WTC11 (cell line): ENCODE measurements at regions not wholly inside any gene's neighbourhood (a gene's known extent, or its start where the extent isn't known, plus 50 kb on each side); places are given as distances from the start of the nearest gene placed in this dataset.

Source experiments
- ATAC-seq: fragments of 200-7000 bp; cut with Tn5 transposase; 2 replicates; pipeline ENCODE4 v1.10.0; 2021; ENCODE audit warnings: mild to moderate bottlenecking, moderate library complexity
- CTCF ChIA-PET: fragments of 300-600 bp; sonication (Branson Sonifier 250); formaldehyde crosslinking; loops from one replicate; lab custom pipeline; 2021; ENCODE audit warnings: antibody characterized with exemption; lab: Charles Lee
- POLR2A ChIA-PET: fragments of 350-600 bp; sonication (Branson Sonifier 250); formaldehyde crosslinking; loops from one replicate; lab custom pipeline; 2021; ENCODE audit warnings: antibody characterized with exemption; lab: Charles Lee
- DNase-seq: peaks from one replicate; pipeline ENCODE4 v3.0.0; 2021; ENCODE audit warnings: low spot score
- H3K27ac Mint-ChIP-seq: 2 replicates; pipeline ENCODE4 v1.8.0; 2021; ENCODE audit warnings: mixed read lengths
- H3K27me3 Mint-ChIP-seq: 2 replicates; pipeline ENCODE4 v1.8.0; 2021; ENCODE audit warnings: low read depth, mild to moderate bottlenecking, moderate library complexity, mixed read lengths
- H3K36me3 Mint-ChIP-seq: 2 replicates; pipeline ENCODE4 v1.8.0; 2021; ENCODE audit warnings: mixed read lengths
- H3K4me1 Mint-ChIP-seq: 2 replicates; pipeline ENCODE4 v1.8.0; 2022; ENCODE audit warnings: mixed read lengths
- H3K4me3 Mint-ChIP-seq: 2 replicates; pipeline ENCODE4 v1.8.0; 2021; ENCODE audit warnings: mild to moderate bottlenecking, moderate library complexity, mixed read lengths
- H3K9me3 Mint-ChIP-seq: 2 replicates; pipeline ENCODE4 v1.8.0; 2021; ENCODE audit warnings: mixed read lengths
- AFF4 ChIP-seq: sonication (generic); formaldehyde crosslinking; IDR thresholded peaks from 2 replicates; pipeline ENCODE4 v1.8.1; 2023; ENCODE audit warnings: mild to moderate bottlenecking, missing genetic modification reagents, borderline replicate concordance
- ATF3 ChIP-seq: sonication (generic); formaldehyde crosslinking; conservative IDR thresholded peaks from 2 replicates; pipeline ENCODE4 v1.8.1; 2022; ENCODE audit warnings: mild to moderate bottlenecking, missing genetic modification reagents
- CDX4 ChIP-seq: fragments of 250-450 bp; sonication (Bioruptor Pico); IDR thresholded peaks from 2 replicates; pipeline ENCODE4 v1.9.0; 2021; ENCODE audit warnings: moderate library complexity, mild to moderate bottlenecking, inconsistent platforms, borderline replicate concordance
- ELF4 ChIP-seq: sonication (generic); formaldehyde crosslinking; IDR thresholded peaks from 2 replicates; pipeline ENCODE4 v1.8.1; 2022; ENCODE audit warnings: low read depth, mild to moderate bottlenecking, moderate library complexity, missing genetic modification reagents
- ESRRA ChIP-seq: sonication (generic); formaldehyde crosslinking; IDR thresholded peaks from 2 replicates; pipeline ENCODE4 v1.8.1; 2022; ENCODE audit warnings: mild to moderate bottlenecking, missing genetic modification reagents, borderline replicate concordance
- GRHL2 ChIP-seq: fragments of 250-450 bp; sonication (Bioruptor Pico); IDR thresholded peaks from 2 replicates; pipeline ENCODE4 v1.8.0; 2022; ENCODE audit warnings: mild to moderate bottlenecking, moderate library complexity; ENCODE audit not compliant: insufficient replicate concordance, severe bottlenecking
- NFATC4 ChIP-seq: fragments of 250-450 bp; sonication (Bioruptor Pico); IDR thresholded peaks from 2 replicates; pipeline ENCODE4 v1.9.0; 2021; ENCODE audit warnings: mild to moderate bottlenecking
- OVOL2 ChIP-seq: fragments of 250-450 bp; sonication (Bioruptor Pico); IDR thresholded peaks from 2 replicates; pipeline ENCODE4 v1.9.0; 2021; ENCODE audit warnings: mild to moderate bottlenecking, borderline replicate concordance
- PRDM15 ChIP-seq: sonication (generic); formaldehyde crosslinking; IDR thresholded peaks from 2 replicates; pipeline ENCODE4 v1.8.0; 2022; ENCODE audit warnings: missing genetic modification reagents
- USF1 ChIP-seq: sonication (generic); formaldehyde crosslinking; IDR thresholded peaks from 2 replicates; pipeline ENCODE4 v1.8.0; 2022; ENCODE audit warnings: mild to moderate bottlenecking, missing genetic modification reagents
- ZNF317 ChIP-seq: sonication (generic); formaldehyde crosslinking; IDR thresholded peaks from 2 replicates; pipeline ENCODE4 v1.8.1; 2023; ENCODE audit warnings: low read depth, mild to moderate bottlenecking, moderate library complexity, missing genetic modification reagents, borderline replicate concordance
- ZSCAN18 ChIP-seq: fragments of 250-450 bp; sonication (Bioruptor Pico); IDR thresholded peaks from 2 replicates; pipeline ENCODE4 v2.1.2; 2022; ENCODE audit warnings: mild to moderate bottlenecking, moderate library complexity

- no peak for TF ChIP-seq GRHL2 (CRISPR knock-in tag)
- no peak for TF ChIP-seq ESRRA
- TF ChIP-seq CDX4 (CRISPR knock-in tag) = no peak
- no peak for TF ChIP-seq OVOL2 (CRISPR knock-in tag)
- no peak for TF ChIP-seq ZNF317 (CRISPR knock-in tag)
- TF ChIP-seq ATF3 (CRISPR knock-in tag) = no peak
- no peak for TF ChIP-seq ELF4
- TF ChIP-seq, all 79 proteins: peak for 0
- ChIA-PET POLR2A (no interaction called here), CTCF (no interaction called here)
- no peak for ATAC-seq
- DNase-seq = no peak
- Mint-ChIP-seq H3K27me3 (no peaks in the 10 kb centered on the region), H3K4me3 (no peak overlapping the region), H3K4me1 (no peaks in the 10 kb centered on the region), H3K9me3 (no peaks in the 10 kb centered on the region), H3K27ac (no peak overlapping the region), H3K36me3 (no peaks in the 10 kb centered on the region)
Observed at GRCh38 chr9:28671000-28671399, 1097.7 kb upstream of the C9orf72 start.

GRCh38 chr9:28678097-28678496, 1104.8 kb upstream of the C9orf72 start:
- CTCF ChIA-PET = no interaction called here
- no peak for DNase-seq
- H3K27ac Mint-ChIP-seq = no peak overlapping the region
- TF ChIP-seq ELF4 (no peak), PRDM15 (CRISPR knock-in tag) (no peak), NFATC4 (no peak)
- TF ChIP-seq, all 79 proteins: peak for 0
- Mint-ChIP-seq H3K27me3 (no peaks in the 10 kb centered on the region), H3K9me3 (no peaks in the 10 kb centered on the region), H3K4me1 (peaks cover 7% of the 10 kb centered on the region; the same call in 1 of the 2 replicates), H3K4me3 (no peak overlapping the region), H3K36me3 (no peaks in the 10 kb centered on the region)
- ATAC-seq = peak; percentile 52; the same call in 1 of the 2 replicates
- POLR2A ChIA-PET = no interaction called here

- ChIA-PET CTCF (no interaction called here), POLR2A (interaction anchor here (0.6 kb wide), 1 partner anchor 27 kb away, joined by 4 read pairs; no protein-coding TSS in a partner anchor)
- peak; percentile 82 for ATAC-seq
Observed at GRCh38 chr9:28688172-28688571, 1114.9 kb upstream of the C9orf72 start.

More at GRCh38 chr9:28688172-28688571, 1114.9 kb upstream of the C9orf72 start:
- Mint-ChIP-seq H3K27me3 (peaks cover 37% of the 10 kb centered on the region), H3K4me3 (no peak overlapping the region), H3K4me1 (peaks cover 17% of the 10 kb centered on the region), H3K27ac (peak overlapping the region; percentile 60; the same call in 1 of the 2 replicates), H3K9me3 (peaks cover 16% of the 10 kb centered on the region), H3K36me3 (peaks cover 7% of the 10 kb centered on the region)
- DNase-seq = no peak
- TF ChIP-seq ZSCAN18 (CRISPR knock-in tag) (no peak), USF1 (no peak), AFF4 (no peak)
